ENCODE measurements at regions not wholly inside any gene's neighbourhood (a gene's known extent, or its start where the extent isn't known, plus 50 kb on each side); places are given as distances from the start of the nearest gene placed in this dataset.
A peak's percentile ranks its signal among the peaks of the same experiment; 100 is the strongest.

GRCh38 chr7:155916926-155917655 is 104.8 kb upstream of the SHH start:
- no peak for DNase-seq
- in situ Hi-C loops (cut with HindIII; ENCODE audit: low pct_ligation_motif_present, low pct_unique_long_range_greater_than_20kb, low sequenced_read_pairs), result no loop called here

- DNase-seq, result no peak
- in situ Hi-C loops (cut with HindIII; ENCODE audit: low pct_ligation_motif_present, low pct_unique_long_range_greater_than_20kb, low sequenced_read_pairs), result no loop called here
Observed at GRCh38 chr7:155914341-155914740, 102.1 kb upstream of the SHH start.

- no peak for DNase-seq
- in situ Hi-C loops (cut with HindIII; ENCODE audit: low pct_ligation_motif_present, low pct_unique_long_range_greater_than_20kb, low sequenced_read_pairs), result no loop called here
Observed at GRCh38 chr7:155913719-155914118, 101.5 kb upstream of the SHH start.

- DNase-seq, result no peak
- in situ Hi-C loops (cut with HindIII; ENCODE audit: low pct_ligation_motif_present, low pct_unique_long_range_greater_than_20kb, low sequenced_read_pairs), result no loop called here
Observed at GRCh38 chr7:155913291-155913690, 101.0 kb upstream of the SHH start.

- no peak for DNase-seq
- in situ Hi-C loops (cut with HindIII; ENCODE audit: low pct_ligation_motif_present, low pct_unique_long_range_greater_than_20kb, low sequenced_read_pairs), result no loop called here
Observed at GRCh38 chr7:155911471-155912105, 99.3 kb upstream of the SHH start.

- DNase-seq, result no peak
- in situ Hi-C loops (cut with HindIII; ENCODE audit: low pct_ligation_motif_present, low pct_unique_long_range_greater_than_20kb, low sequenced_read_pairs), result no loop called here
Observed at GRCh38 chr7:155908385-155908784, 96.1 kb upstream of the SHH start.

GRCh38 chr7:155907450-155908200 is 95.4 kb upstream of the SHH start:
- in situ Hi-C loops (cut with HindIII; ENCODE audit: low pct_ligation_motif_present, low pct_unique_long_range_greater_than_20kb, low sequenced_read_pairs), result no loop called here
- DNase-seq, result no peak

GRCh38 chr7:155901176-155901575 is 88.9 kb upstream of the SHH start:
- no peak for DNase-seq
- in situ Hi-C loops (cut with HindIII; ENCODE audit: low pct_ligation_motif_present, low pct_unique_long_range_greater_than_20kb, low sequenced_read_pairs), result no loop called here

GRCh38 chr7:155899596-155899995 is 87.3 kb upstream of the SHH start:
- DNase-seq, result no peak
- in situ Hi-C loops (cut with HindIII; ENCODE audit: low pct_ligation_motif_present, low pct_unique_long_range_greater_than_20kb, low sequenced_read_pairs), result no loop called here

GRCh38 chr7:155897758-155898386 is 85.6 kb upstream of the SHH start:
- in situ Hi-C loops (cut with HindIII; ENCODE audit: low pct_ligation_motif_present, low pct_unique_long_range_greater_than_20kb, low sequenced_read_pairs), result no loop called here
- no peak for DNase-seq

- in situ Hi-C loops (cut with HindIII; ENCODE audit: low pct_ligation_motif_present, low pct_unique_long_range_greater_than_20kb, low sequenced_read_pairs), result no loop called here
Observed at GRCh38 chr7:155896531-155897263, 84.4 kb upstream of the SHH start.

GRCh38 chr7:155893664-155894063 is 81.4 kb upstream of the SHH start:
- in situ Hi-C loops (cut with HindIII; ENCODE audit: low pct_ligation_motif_present, low pct_unique_long_range_greater_than_20kb, low sequenced_read_pairs), result no loop called here
- no peak for DNase-seq

More at GRCh38 chr7:155896531-155897263, 84.4 kb upstream of the SHH start:
- peak; percentile 59 for DNase-seq

GRCh38 chr7:155893176-155893575 is 80.9 kb upstream of the SHH start:
- in situ Hi-C loops (cut with HindIII; ENCODE audit: low pct_ligation_motif_present, low pct_unique_long_range_greater_than_20kb, low sequenced_read_pairs), result no loop called here
- DNase-seq, result no peak

GRCh38 chr7:155889636-155890511 is 77.6 kb upstream of the SHH start:
- DNase-seq, result no peak
- in situ Hi-C loops (cut with HindIII; ENCODE audit: low pct_ligation_motif_present, low pct_unique_long_range_greater_than_20kb, low sequenced_read_pairs), result no loop called here

- no peak for DNase-seq
- in situ Hi-C loops (cut with HindIII; ENCODE audit: low pct_ligation_motif_present, low pct_unique_long_range_greater_than_20kb, low sequenced_read_pairs), result no loop called here
Observed at GRCh38 chr7:155887174-155887525, 74.9 kb upstream of the SHH start.

- in situ Hi-C loops (cut with HindIII; ENCODE audit: low pct_ligation_motif_present, low pct_unique_long_range_greater_than_20kb, low sequenced_read_pairs), result no loop called here
- no peak for DNase-seq
Observed at GRCh38 chr7:155886391-155887173, 74.3 kb upstream of the SHH start.

Measured in ACHN (cell line).